Peyer's patch (tissue), 4 donors: ENCODE measurements at regions not wholly inside any gene's neighbourhood (a gene's known extent, or its start where the extent isn't known, plus 50 kb on each side); places are given as distances from the start of the nearest gene placed in this dataset.

Experiments used
- DNase-seq, 3 donors: peaks; one replicate each; pipeline ENCODE4 v3.0.0-alpha.2; 2017 to 2019
- H3K27ac ChIP-seq, 4 donors: fragments of 200-600 bp; sonication (generic); one replicate each; pipeline ENCODE4 v1.5.1; 2016 to 2019
- H3K27me3 ChIP-seq, 2 donors: fragments of 200-600 bp; sonication (generic); one replicate each; pipeline ENCODE4 v1.5.1; 2019
- H3K36me3 ChIP-seq, 3 donors: fragments of 200-600 bp; sonication (generic); one replicate each; pipeline ENCODE4 v1.5.1; 2016 to 2019
- H3K4me1 ChIP-seq, 4 donors: fragments of 200-600 bp; sonication (generic); one replicate each; pipeline ENCODE4 v1.5.1; 2016 to 2019
- H3K4me3 ChIP-seq, 4 donors: fragments of 200-600 bp; sonication (generic); 1 replicate in 3 of 4; 2 replicates in 1 of 4; pipeline ENCODE4 v1.5.1; 2016 to 2019; ENCODE audit warnings: mild to moderate bottlenecking in 1 of 4
- H3K9me3 ChIP-seq, 4 donors: fragments of 200-600 bp; sonication (generic); one replicate each; pipeline ENCODE4 v1.5.1; 2016 to 2019; ENCODE audit warnings: mild to moderate bottlenecking in 1 of 4
- POLR2A ChIP-seq, 2 donors: fragments of 450-650 bp; IDR thresholded peaks; one replicate each; pipeline ENCODE4 v1.5.1; 2017; ENCODE audit warnings: antibody characterized with exemption in 2 of 2, mild to moderate bottlenecking in 2 of 2, moderate library complexity in 2 of 2
- TF ChIP-seq, protein P1 (sequence below), 6 experiments: fragments of 450-650 bp in 4 of 6; fragments of 200-600 bp in 2 of 6; sonication (generic) in 1 of 6; IDR thresholded peaks; one replicate each; pipeline ENCODE4 v1.5.1; 2017 to 2019; ENCODE audit warnings: antibody characterized with exemption in 6 of 6, mild to moderate bottlenecking in 3 of 6, moderate library complexity in 1 of 6

DNA sequence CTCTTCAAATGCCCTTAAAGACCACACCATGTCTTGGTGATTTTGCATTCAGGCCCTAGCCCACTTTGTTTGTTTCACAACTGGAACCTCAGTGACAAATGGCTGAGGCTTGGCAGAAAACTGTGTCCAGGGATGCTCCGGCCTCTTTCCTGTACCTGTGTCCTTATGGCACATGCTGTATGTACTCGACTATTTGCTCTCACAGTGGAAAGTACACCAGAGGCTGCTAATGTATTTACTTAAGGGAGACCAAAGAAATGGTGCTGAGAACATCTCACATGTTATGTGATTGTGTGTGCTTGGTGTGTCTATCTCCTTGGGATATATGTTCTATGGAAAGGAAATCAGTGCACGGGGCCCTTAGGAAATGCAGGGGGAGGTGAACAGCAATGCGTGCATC is 263.3 kb downstream of the GADD45G start:
- H3K4me3 ChIP-seq, result no peak overlapping the region
- H3K9me3 ChIP-seq, result no peaks in the 10 kb centered on the region
- H3K27me3 ChIP-seq, result no peaks in the 10 kb centered on the region
- TF ChIP-seq, protein P1, sequence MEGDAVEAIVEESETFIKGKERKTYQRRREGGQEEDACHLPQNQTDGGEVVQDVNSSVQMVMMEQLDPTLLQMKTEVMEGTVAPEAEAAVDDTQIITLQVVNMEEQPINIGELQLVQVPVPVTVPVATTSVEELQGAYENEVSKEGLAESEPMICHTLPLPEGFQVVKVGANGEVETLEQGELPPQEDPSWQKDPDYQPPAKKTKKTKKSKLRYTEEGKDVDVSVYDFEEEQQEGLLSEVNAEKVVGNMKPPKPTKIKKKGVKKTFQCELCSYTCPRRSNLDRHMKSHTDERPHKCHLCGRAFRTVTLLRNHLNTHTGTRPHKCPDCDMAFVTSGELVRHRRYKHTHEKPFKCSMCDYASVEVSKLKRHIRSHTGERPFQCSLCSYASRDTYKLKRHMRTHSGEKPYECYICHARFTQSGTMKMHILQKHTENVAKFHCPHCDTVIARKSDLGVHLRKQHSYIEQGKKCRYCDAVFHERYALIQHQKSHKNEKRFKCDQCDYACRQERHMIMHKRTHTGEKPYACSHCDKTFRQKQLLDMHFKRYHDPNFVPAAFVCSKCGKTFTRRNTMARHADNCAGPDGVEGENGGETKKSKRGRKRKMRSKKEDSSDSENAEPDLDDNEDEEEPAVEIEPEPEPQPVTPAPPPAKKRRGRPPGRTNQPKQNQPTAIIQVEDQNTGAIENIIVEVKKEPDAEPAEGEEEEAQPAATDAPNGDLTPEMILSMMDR (IDR thresholded peaks at IDR 0.05), result no peak
- TF ChIP-seq POLR2A (IDR thresholded peaks at IDR 0.05), result no peak
- DNase-seq, result peak in 2 of 3 donors; percentile 7 to 10
- no peak overlapping the region for H3K27ac ChIP-seq
- H3K4me1 ChIP-seq, result peaks cover 0 to 5% (median 0%) of the 10 kb centered on the region in 4 donors
- H3K36me3 ChIP-seq, result no peaks in the 10 kb centered on the region

DNA sequence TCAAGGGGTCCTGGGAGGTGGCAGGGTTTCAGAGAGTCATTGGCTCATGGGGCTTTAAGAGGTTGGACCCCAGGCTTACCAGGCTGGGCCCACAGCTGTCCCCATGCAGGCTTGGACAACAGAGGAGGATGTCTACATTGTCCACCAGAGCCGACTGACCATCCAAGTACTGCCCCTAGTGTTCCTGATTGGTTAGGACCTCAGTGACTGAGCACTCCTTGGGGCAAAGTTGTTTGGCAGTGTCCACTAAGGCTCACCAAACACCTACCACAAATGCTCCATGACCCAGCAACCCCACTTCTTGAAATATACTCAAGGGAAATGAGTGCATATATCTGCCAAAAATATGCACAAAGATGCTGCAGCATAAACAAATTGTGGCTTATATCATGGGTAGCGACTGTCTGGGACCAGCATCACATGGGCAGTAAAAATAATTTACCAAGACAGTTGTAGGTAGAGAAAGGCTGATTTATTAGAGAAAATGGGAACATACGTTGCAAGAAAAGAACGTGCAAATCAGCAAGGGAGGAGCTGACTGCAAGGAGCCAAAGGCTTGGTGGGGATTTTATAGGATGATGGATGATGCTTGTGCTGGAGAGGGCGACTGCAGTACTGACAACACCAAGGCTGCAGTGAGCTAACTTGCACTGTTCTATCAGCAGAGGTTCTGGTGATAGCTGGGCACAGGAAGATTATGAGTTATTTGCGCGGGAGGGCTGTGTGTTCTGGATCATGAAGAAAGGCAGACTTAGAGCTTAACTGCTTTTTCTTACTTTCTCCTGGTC is 265.2 kb downstream of the GADD45G start:
- peaks cover 0 to 18% (median 0%) of the 10 kb centered on the region in 4 donors for H3K4me1 ChIP-seq
- H3K4me3 ChIP-seq, result no peak overlapping the region
- no peaks in the 10 kb centered on the region for H3K9me3 ChIP-seq
- H3K27me3 ChIP-seq, result no peaks in the 10 kb centered on the region
- H3K36me3 ChIP-seq, result no peaks in the 10 kb centered on the region
- H3K27ac ChIP-seq, result no peak overlapping the region
- DNase-seq, result peak in 2 of 3 donors; percentile 21 to 23
- TF ChIP-seq, protein P1 (IDR thresholded peaks at IDR 0.05), result no peak
- TF ChIP-seq POLR2A (IDR thresholded peaks at IDR 0.05), result no peak

DNA sequence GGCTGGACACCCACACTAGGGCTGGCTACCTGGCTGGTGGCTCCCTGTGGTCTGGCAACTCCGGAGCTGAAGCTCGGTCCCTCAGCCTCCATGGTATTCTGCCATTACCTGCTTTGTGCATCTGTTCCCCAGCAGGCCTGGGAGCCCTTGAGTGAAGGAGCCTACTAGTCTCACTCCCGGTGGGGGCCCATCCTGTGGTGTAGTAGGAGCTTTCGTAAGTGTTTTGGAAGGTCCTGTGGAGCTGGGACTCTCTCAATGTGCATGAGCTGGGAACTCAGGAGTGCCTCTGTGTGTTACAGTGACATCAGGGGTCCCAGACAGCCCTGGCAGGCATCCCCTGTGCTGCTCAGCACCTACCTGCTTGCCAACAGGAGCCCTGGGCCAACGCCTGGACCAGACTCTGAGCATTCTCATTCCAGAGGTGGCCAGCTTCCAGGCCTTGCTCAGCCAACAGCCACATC is 267.1 kb downstream of the GADD45G start:
- peak in 2 of 3 donors; percentile 25 to 34 for DNase-seq
- Histone ChIP-seq H3K4me3 (no peak overlapping the region), H3K9me3 (no peaks in the 10 kb centered on the region), H3K27ac (no peak overlapping the region), H3K27me3 (no peaks in the 10 kb centered on the region), H3K4me1 (peaks cover 0 to 21% (median 0%) of the 10 kb centered on the region in 4 donors), H3K36me3 (no peaks in the 10 kb centered on the region)
- TF ChIP-seq, protein P1 (IDR thresholded peaks at IDR 0.05), result no peak
- TF ChIP-seq POLR2A (IDR thresholded peaks at IDR 0.05), result no peak

DNA sequence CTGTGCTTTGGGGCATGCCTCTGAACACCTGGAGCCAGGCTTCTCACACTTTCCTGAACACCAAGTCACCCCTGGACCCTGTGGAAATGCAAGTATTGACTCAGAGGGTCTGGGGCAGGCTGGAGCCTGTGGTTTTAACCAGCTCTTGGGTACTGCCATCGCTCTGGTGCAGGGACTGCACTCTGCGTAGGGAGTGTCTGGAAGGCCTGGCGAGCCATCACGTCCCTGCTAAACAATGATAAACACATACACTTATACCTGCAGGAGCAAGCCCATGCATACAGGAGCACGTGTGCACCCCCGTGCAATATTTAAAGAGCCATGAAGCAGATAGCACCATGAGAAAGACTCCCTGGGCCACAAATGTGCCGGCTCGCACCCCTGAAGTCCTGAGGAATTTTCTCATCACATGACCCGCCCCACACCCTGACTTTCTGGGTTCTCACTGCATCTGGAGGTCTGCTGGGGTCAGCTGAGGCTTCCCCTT is 267.7 kb downstream of the GADD45G start:
- TF ChIP-seq POLR2A (IDR thresholded peaks at IDR 0.05), result no peak
- TF ChIP-seq, protein P1 (IDR thresholded peaks at IDR 0.05), result no peak
- H3K9me3 ChIP-seq, result no peaks in the 10 kb centered on the region
- H3K27ac ChIP-seq, result no peak overlapping the region
- no peaks in the 10 kb centered on the region for H3K36me3 ChIP-seq
- H3K4me3 ChIP-seq, result no peak overlapping the region
- no peaks in the 10 kb centered on the region for H3K27me3 ChIP-seq
- peak in 2 of 3 donors; percentile 15 to 31 for DNase-seq
- H3K4me1 ChIP-seq, result peaks cover 0 to 21% (median 0%) of the 10 kb centered on the region in 4 donors

DNA sequence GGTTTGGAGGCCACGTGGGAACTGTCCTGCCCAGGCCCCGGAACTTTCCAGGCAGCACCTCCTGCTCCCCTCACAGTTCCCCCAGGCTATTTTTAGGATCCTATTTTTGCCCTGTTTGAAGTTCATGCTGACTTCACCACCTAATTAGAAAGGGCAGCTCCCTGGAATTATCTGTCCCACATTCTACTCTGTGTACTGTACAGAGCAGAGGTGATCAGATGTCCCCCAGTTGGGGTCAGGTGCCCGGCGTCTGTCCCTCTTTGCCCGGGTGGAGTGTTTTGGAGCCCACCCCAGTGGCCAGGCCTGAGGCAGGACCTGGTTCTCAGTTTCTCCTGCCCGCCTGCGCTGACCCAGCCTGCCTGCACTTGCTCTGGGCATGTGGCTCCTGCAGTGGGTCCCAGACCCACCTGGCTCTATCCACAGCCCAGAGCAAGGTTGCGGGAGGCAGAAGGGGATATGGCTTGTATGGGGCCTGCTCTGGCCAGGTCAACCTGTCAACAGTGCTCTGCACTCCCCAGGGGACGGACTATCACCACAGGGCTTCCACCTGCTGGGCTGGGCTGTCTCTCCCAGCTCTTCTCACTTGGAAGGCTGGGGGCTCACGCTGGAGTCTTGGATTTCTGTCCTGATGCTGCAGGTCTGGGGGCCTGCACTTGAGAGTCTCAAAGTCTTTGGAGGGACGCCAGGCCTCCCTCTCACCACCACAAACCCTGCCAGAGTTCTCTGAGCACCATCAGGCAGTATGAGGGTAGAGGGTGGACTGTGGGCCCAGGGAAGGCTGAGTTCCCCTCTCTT is 268.3 kb downstream of the GADD45G start:
- peak in 2 of 3 donors; percentile 35 to 46 for DNase-seq
- no peak overlapping the region for H3K4me3 ChIP-seq
- H3K27ac ChIP-seq, result peak overlapping the region in 1 of 4 donors; percentile 18
- H3K27me3 ChIP-seq, result no peaks in the 10 kb centered on the region
- peaks cover 0 to 21% (median 0%) of the 10 kb centered on the region in 4 donors for H3K4me1 ChIP-seq
- no peak for TF ChIP-seq POLR2A (IDR thresholded peaks at IDR 0.05)
- TF ChIP-seq, protein P1 (IDR thresholded peaks at IDR 0.05), result no peak
- no peaks in the 10 kb centered on the region for H3K36me3 ChIP-seq
- no peaks in the 10 kb centered on the region for H3K9me3 ChIP-seq
